GM12878 (cell line): ENCODE measurements at regions not wholly inside any gene's neighbourhood (a gene's known extent, or its start where the extent isn't known, plus 50 kb on each side); places are given as distances from the start of the nearest gene placed in this dataset.

Source experiments
- CEBPB ChIP-seq, 2 experiments: fragments of 150-350 bp in 1 of 2; IDR thresholded peaks; 2 replicates each; pipeline ENCODE4 v1.6.1; 2012 to 2014; ENCODE audit warnings: low read depth in 2 of 2, low read length in 2 of 2, borderline replicate concordance in 1 of 2, inconsistent platforms in 1 of 2
- EP300 ChIP-seq, 2 experiments: fragments of 150-350 bp in 1 of 2; IDR thresholded peaks; 2 replicates each; pipeline ENCODE4 v1.6.1; 2011 to 2012; ENCODE audit warnings: low read depth in 2 of 2, low read length in 2 of 2, borderline replicate concordance in 1 of 2, improper control_type of control experiment in 1 of 2, inconsistent platforms in 1 of 2; ENCODE audit not compliant: control insufficient read depth in 1 of 2
- ETV6 ChIP-seq, 2 experiments: fragments of 450-650 bp in 1 of 2; IDR thresholded peaks in 1 of 2; conservative IDR thresholded peaks in 1 of 2; 2 replicates each; pipeline ENCODE4 v1.6.1; 2014; ENCODE audit warnings: antibody characterized with exemption in 1 of 2, borderline replicate concordance in 1 of 2, low read depth in 1 of 2, mild to moderate bottlenecking in 1 of 2, moderate library complexity in 1 of 2
- EZH2 ChIP-seq: IDR thresholded peaks from 2 replicates; pipeline ENCODE4 v1.6.1; 2012; ENCODE audit warnings: low read depth, mild to moderate bottlenecking, control low read depth, inconsistent platforms, low read length, borderline replicate concordance; ENCODE audit not compliant: control insufficient read depth
- HDGF ChIP-seq: fragments of 450-650 bp; IDR thresholded peaks from 2 replicates; pipeline ENCODE4 v1.6.1; 2016; ENCODE audit warnings: antibody characterized with exemption
- PAX8 ChIP-seq: fragments of 450-650 bp; IDR thresholded peaks from 2 replicates; pipeline ENCODE4 v1.6.1; 2017; ENCODE audit warnings: mild to moderate bottlenecking, moderate library complexity
- RAD21 ChIP-seq: IDR thresholded peaks from 2 replicates; pipeline ENCODE4 v1.6.1; 2011; ENCODE audit warnings: mild to moderate bottlenecking, low read depth, low read length, moderate library complexity; ENCODE audit not compliant: insufficient read depth
- SMAD5 ChIP-seq: IDR thresholded peaks from 2 replicates; pipeline ENCODE4 v1.6.1; 2016; ENCODE audit warnings: antibody characterized with exemption, low read depth
- SP1 ChIP-seq: IDR thresholded peaks from one replicate; pipeline ENCODE4 v1.6.1; 2011; ENCODE audit warnings: low read depth, low read length
- TF ChIP-seq, protein P1 (sequence below): IDR thresholded peaks from 2 replicates; pipeline ENCODE4 v1.6.1; 2011; ENCODE audit warnings: borderline replicate concordance, low read depth, mild to moderate bottlenecking, moderate library complexity, mixed read lengths, low read length; ENCODE audit not compliant: insufficient read depth; ENCODE audit errors: extremely low read length
- TF ChIP-seq, protein P2 (sequence below): IDR thresholded peaks from 2 replicates; pipeline ENCODE4 v1.6.1; 2011; ENCODE audit warnings: low read depth, mild to moderate bottlenecking, low read length, moderate library complexity, borderline replicate concordance; ENCODE audit errors: extremely low read depth
- TF ChIP-seq, protein P3 (sequence below), 3 experiments: IDR thresholded peaks in 2 of 3; conservative IDR thresholded peaks in 1 of 3; 2 replicates each; pipeline ENCODE4 v1.5.1; 2011; ENCODE audit warnings: low read depth in 3 of 3, low read length in 3 of 3, mild to moderate bottlenecking in 3 of 3, control low read depth in 2 of 3, moderate library complexity in 2 of 3, inconsistent platforms in 1 of 3, mixed read lengths in 1 of 3; ENCODE audit not compliant: control insufficient read depth in 2 of 3, insufficient read depth in 1 of 3; ENCODE audit errors: extremely low read depth in 1 of 3

DNA sequence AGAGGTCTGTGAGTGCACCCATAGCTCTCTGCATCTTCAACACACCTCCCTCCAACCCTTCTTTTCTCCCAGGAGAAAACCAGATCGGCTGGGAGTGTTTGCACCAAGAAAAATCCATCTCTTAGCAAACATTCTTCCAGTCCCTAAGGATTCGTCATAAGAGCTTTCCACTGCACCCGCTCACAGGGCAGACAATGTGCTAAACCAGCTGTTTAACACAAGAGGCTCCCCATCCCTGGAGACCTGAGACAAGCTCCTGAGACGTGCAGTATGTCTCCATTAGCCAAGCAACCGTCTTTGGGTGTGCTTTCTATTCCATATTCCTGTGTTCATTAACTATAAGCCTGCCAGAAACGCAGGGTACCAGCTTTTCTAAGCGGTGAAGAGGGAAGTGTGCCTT lies 93.6 kb upstream of the ZNF462 start:
- TF ChIP-seq HDGF: no peak
- no peak for TF ChIP-seq CEBPB (IDR thresholded peaks at IDR 0.05; ENCODE audit: borderline replicate concordance in 1 of 2, low read depth in 2 of 2, low read length in 2 of 2)
- no peak for TF ChIP-seq RAD21
- TF ChIP-seq, protein P1, sequence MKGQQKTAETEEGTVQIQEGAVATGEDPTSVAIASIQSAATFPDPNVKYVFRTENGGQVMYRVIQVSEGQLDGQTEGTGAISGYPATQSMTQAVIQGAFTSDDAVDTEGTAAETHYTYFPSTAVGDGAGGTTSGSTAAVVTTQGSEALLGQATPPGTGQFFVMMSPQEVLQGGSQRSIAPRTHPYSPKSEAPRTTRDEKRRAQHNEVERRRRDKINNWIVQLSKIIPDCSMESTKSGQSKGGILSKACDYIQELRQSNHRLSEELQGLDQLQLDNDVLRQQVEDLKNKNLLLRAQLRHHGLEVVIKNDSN: no peak
- TF ChIP-seq SP1: no peak
- TF ChIP-seq, protein P2, sequence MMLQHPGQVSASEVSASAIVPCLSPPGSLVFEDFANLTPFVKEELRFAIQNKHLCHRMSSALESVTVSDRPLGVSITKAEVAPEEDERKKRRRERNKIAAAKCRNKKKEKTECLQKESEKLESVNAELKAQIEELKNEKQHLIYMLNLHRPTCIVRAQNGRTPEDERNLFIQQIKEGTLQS: no peak
- TF ChIP-seq EP300 (IDR thresholded peaks at IDR 0.05; ENCODE audit: borderline replicate concordance in 1 of 2, control insufficient read depth in 1 of 2, low read depth in 2 of 2, low read length in 2 of 2): no peak
- no peak for TF ChIP-seq SMAD5
- TF ChIP-seq ETV6 (conservative IDR thresholded peaks at IDR 0.05 in 1 of 2, IDR thresholded peaks at IDR 0.05 in 1 of 2; ENCODE audit: borderline replicate concordance in 1 of 2, low read depth in 1 of 2): no peak
- no peak for TF ChIP-seq EZH2
- no peak for TF ChIP-seq PAX8
- TF ChIP-seq, protein P3, sequence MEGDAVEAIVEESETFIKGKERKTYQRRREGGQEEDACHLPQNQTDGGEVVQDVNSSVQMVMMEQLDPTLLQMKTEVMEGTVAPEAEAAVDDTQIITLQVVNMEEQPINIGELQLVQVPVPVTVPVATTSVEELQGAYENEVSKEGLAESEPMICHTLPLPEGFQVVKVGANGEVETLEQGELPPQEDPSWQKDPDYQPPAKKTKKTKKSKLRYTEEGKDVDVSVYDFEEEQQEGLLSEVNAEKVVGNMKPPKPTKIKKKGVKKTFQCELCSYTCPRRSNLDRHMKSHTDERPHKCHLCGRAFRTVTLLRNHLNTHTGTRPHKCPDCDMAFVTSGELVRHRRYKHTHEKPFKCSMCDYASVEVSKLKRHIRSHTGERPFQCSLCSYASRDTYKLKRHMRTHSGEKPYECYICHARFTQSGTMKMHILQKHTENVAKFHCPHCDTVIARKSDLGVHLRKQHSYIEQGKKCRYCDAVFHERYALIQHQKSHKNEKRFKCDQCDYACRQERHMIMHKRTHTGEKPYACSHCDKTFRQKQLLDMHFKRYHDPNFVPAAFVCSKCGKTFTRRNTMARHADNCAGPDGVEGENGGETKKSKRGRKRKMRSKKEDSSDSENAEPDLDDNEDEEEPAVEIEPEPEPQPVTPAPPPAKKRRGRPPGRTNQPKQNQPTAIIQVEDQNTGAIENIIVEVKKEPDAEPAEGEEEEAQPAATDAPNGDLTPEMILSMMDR (IDR thresholded peaks at IDR 0.05 in 2 of 3, conservative IDR thresholded peaks at IDR 0.05 in 1 of 3; ENCODE audit: control insufficient read depth in 2 of 3, extremely low read depth in 1 of 3, insufficient read depth in 1 of 3, low read depth in 3 of 3, low read length in 3 of 3): no peak
